Glomerular visceral epithelial cell (primary cell): ENCODE measurements at regions not wholly inside any gene's neighbourhood (a gene's known extent, or its start where the extent isn't known, plus 50 kb on each side); places are given as distances from the start of the nearest gene placed in this dataset.

Experiments
- DNase-seq: peaks from one replicate; pipeline ENCODE4 v3.0.0-alpha.2; 2016; ENCODE audit errors: extremely low spot score

GRCh38 chr4:19999276-19999675 lies 252.4 kb upstream of the SLIT2 start:
- no peak for DNase-seq

GRCh38 chr4:19993242-19993641 lies 258.5 kb upstream of the SLIT2 start:
- DNase-seq, result no peak

GRCh38 chr4:19992471-19993093 lies 259.1 kb upstream of the SLIT2 start:
- DNase-seq, result no peak

- DNase-seq, result peak; percentile 39
Measured at GRCh38 chr4:19987746-19988145, 264.0 kb upstream of the SLIT2 start.

GRCh38 chr4:19983072-19983471 lies 268.6 kb upstream of the SLIT2 start:
- peak; percentile 44 for DNase-seq

- DNase-seq, result no peak
Measured at GRCh38 chr4:19982556-19982955, 269.1 kb upstream of the SLIT2 start.

GRCh38 chr4:19971829-19972228 lies 279.9 kb upstream of the SLIT2 start:
- peak; percentile 57 for DNase-seq

GRCh38 chr4:19969492-19969891 lies 282.2 kb upstream of the SLIT2 start:
- no peak for DNase-seq

- peak; percentile 23 for DNase-seq
Measured at GRCh38 chr4:19961091-19961490, 290.6 kb upstream of the SLIT2 start.

- DNase-seq, result no peak
Measured at GRCh38 chr4:19958848-19959247, 292.9 kb upstream of the SLIT2 start.

- no peak for DNase-seq
Measured at GRCh38 chr4:19947349-19947748, 304.4 kb upstream of the SLIT2 start.

GRCh38 chr4:19945979-19946380 lies 305.7 kb upstream of the SLIT2 start:
- peak; percentile 97 for DNase-seq

- DNase-seq, result no peak
Measured at GRCh38 chr4:19945501-19945900, 306.2 kb upstream of the SLIT2 start.

- DNase-seq, result no peak
Measured at GRCh38 chr4:19944806-19945205, 306.9 kb upstream of the SLIT2 start.

GRCh38 chr4:19944251-19944650 lies 307.5 kb upstream of the SLIT2 start:
- no peak for DNase-seq

- no peak for DNase-seq
Measured at GRCh38 chr4:19941434-19941833, 310.3 kb upstream of the SLIT2 start.

- DNase-seq, result no peak
Measured at GRCh38 chr4:19940861-19941260, 310.8 kb upstream of the SLIT2 start.

GRCh38 chr4:19936476-19936875 lies 315.2 kb upstream of the SLIT2 start:
- peak; percentile 86 for DNase-seq

- no peak for DNase-seq
Measured at GRCh38 chr4:19930742-19931141, 321.0 kb upstream of the SLIT2 start.

- DNase-seq, result no peak
Measured at GRCh38 chr4:19927381-19927780, 324.3 kb upstream of the SLIT2 start.

- DNase-seq, result no peak
Measured at GRCh38 chr4:19925516-19925915, 326.2 kb upstream of the SLIT2 start.

GRCh38 chr4:19924761-19925160 lies 326.9 kb upstream of the SLIT2 start:
- peak; percentile 40 for DNase-seq

GRCh38 chr4:19915276-19915675 lies 336.4 kb upstream of the SLIT2 start:
- no peak for DNase-seq

GRCh38 chr4:19913650-19914049 lies 338.1 kb upstream of the SLIT2 start:
- no peak for DNase-seq
